ENCODE measurements at regions not wholly inside any gene's neighbourhood (a gene's known extent, or its start where the extent isn't known, plus 50 kb on each side); places are given as distances from the start of the nearest gene placed in this dataset.
A peak's percentile ranks its signal among the peaks of the same experiment; 100 is the strongest.

- no peak for DNase-seq
Observed at GRCh38 chr1:230510496-230510895, 84.4 kb upstream of the PGBD5 start.

GRCh38 chr1:230509281-230509977, 83.3 kb upstream of the PGBD5 start:
- DNase-seq, result peak; percentile 64

GRCh38 chr1:230507666-230508402, 81.7 kb upstream of the PGBD5 start:
- DNase-seq, result no peak

GRCh38 chr1:230507236-230507635, 81.1 kb upstream of the PGBD5 start:
- no peak for DNase-seq

- no peak for DNase-seq
Observed at GRCh38 chr1:230506451-230506850, 80.3 kb upstream of the PGBD5 start.

GRCh38 chr1:230504310-230504709, 78.2 kb upstream of the PGBD5 start:
- DNase-seq, result no peak

- DNase-seq, result no peak
Observed at GRCh38 chr1:230503726-230504125, 77.6 kb upstream of the PGBD5 start.

GRCh38 chr1:230502996-230503395, 76.9 kb upstream of the PGBD5 start:
- DNase-seq, result no peak

GRCh38 chr1:230502306-230502705, 76.2 kb upstream of the PGBD5 start:
- DNase-seq, result no peak

GRCh38 chr1:230501849-230502248, 75.7 kb upstream of the PGBD5 start:
- DNase-seq, result no peak

- DNase-seq, result no peak
Observed at GRCh38 chr1:230501242-230501641, 75.1 kb upstream of the PGBD5 start.

GRCh38 chr1:230500063-230500462, 73.9 kb upstream of the PGBD5 start:
- DNase-seq, result no peak

GRCh38 chr1:230499496-230499895, 73.4 kb upstream of the PGBD5 start:
- DNase-seq, result no peak

- no peak for DNase-seq
Observed at GRCh38 chr1:230498704-230499103, 72.6 kb upstream of the PGBD5 start.

GRCh38 chr1:230496451-230496850, 70.3 kb upstream of the PGBD5 start:
- no peak for DNase-seq

GRCh38 chr1:230495891-230496385, 69.8 kb upstream of the PGBD5 start:
- DNase-seq, result no peak

- DNase-seq, result no peak
Observed at GRCh38 chr1:230495076-230495475, 68.9 kb upstream of the PGBD5 start.

- no peak for DNase-seq
Observed at GRCh38 chr1:230494514-230494913, 68.4 kb upstream of the PGBD5 start.

GRCh38 chr1:230494026-230494425, 67.9 kb upstream of the PGBD5 start:
- no peak for DNase-seq

- DNase-seq, result no peak
Observed at GRCh38 chr1:230493264-230493663, 67.1 kb upstream of the PGBD5 start.

GRCh38 chr1:230490436-230490835, 64.3 kb upstream of the PGBD5 start:
- no peak for DNase-seq

- no peak for DNase-seq
Observed at GRCh38 chr1:230487773-230488428, 61.8 kb upstream of the PGBD5 start.

- no peak for DNase-seq
Observed at GRCh38 chr1:230476622-230477003, 50.5 kb upstream of the PGBD5 start.
